ENCODE measurements at regions not wholly inside any gene's neighbourhood (a gene's known extent, or its start where the extent isn't known, plus 50 kb on each side); places are given as distances from the start of the nearest gene placed in this dataset.

DNA sequence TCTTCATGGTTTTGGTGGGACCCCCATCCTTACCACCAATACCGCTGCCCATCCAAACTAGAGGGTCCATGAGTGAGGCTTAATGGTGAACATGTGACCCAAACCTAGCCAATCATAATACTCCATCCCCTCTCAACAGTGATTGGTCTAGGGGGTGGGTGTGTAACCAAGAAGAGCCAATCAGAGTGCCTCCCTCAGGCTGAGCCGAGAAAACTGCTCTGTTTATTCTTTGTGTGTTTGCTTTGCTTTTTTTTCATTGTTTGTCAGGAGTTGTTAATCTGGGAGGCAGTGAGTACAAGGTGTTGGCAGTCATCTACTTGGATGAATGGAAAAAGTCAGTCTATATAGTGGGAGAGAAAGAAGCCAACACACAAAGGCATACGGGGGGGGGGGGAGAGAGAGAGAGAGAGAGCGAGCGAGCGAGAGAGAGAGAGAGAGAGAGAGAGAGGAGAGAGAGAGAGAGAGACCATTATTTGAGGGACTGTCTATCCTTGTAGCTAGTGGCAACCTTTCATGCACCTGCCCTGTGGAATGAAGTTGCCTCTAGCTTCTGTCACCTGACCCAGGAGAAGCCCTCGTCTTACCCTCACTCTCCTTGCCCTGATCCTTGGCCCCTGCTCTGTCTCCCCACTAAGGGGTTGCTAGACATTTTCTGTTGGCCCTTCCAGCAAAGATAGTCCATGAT, 441.7 kb downstream of the TYW1 start:
- no peak for TF ChIP-seq POLR2A (IDR thresholded peaks at IDR 0.05)
- TF ChIP-seq, protein P1, sequence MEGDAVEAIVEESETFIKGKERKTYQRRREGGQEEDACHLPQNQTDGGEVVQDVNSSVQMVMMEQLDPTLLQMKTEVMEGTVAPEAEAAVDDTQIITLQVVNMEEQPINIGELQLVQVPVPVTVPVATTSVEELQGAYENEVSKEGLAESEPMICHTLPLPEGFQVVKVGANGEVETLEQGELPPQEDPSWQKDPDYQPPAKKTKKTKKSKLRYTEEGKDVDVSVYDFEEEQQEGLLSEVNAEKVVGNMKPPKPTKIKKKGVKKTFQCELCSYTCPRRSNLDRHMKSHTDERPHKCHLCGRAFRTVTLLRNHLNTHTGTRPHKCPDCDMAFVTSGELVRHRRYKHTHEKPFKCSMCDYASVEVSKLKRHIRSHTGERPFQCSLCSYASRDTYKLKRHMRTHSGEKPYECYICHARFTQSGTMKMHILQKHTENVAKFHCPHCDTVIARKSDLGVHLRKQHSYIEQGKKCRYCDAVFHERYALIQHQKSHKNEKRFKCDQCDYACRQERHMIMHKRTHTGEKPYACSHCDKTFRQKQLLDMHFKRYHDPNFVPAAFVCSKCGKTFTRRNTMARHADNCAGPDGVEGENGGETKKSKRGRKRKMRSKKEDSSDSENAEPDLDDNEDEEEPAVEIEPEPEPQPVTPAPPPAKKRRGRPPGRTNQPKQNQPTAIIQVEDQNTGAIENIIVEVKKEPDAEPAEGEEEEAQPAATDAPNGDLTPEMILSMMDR (IDR thresholded peaks at IDR 0.05): no peak
- no peak for TF ChIP-seq EP300 (IDR thresholded peaks at IDR 0.05)
